ENCODE measurements at regions not wholly inside any gene's neighbourhood (a gene's known extent, or its start where the extent isn't known, plus 50 kb on each side); places are given as distances from the start of the nearest gene placed in this dataset.

- no peak for TF ChIP-seq CTCF (IDR thresholded peaks at IDR 0.05; ENCODE audit: low read depth, low read length)
- TF ChIP-seq EZH2phosphoT487 (IDR thresholded peaks at IDR 0.05; ENCODE audit: low read depth), result no peak
Observed at GRCh38 chr15:72892986-72893385, 109.4 kb upstream of the ADPGK start.
